ENCODE measurements at regions not wholly inside any gene's neighbourhood (a gene's known extent, or its start where the extent isn't known, plus 50 kb on each side); places are given as distances from the start of the nearest gene placed in this dataset.
"Not testable (repeated sequence)": the region's sequence is repeated elsewhere in the genome, so short reads cannot be mapped to it uniquely, and the experiment has no call there.

- no peak for DNase-seq
Observed at GRCh38 chr6:4491501-4492260, 284.5 kb upstream of the CDYL start.

GRCh38 chr6:4489538-4489937, 286.7 kb upstream of the CDYL start:
- DNase-seq: no peak

DNA sequence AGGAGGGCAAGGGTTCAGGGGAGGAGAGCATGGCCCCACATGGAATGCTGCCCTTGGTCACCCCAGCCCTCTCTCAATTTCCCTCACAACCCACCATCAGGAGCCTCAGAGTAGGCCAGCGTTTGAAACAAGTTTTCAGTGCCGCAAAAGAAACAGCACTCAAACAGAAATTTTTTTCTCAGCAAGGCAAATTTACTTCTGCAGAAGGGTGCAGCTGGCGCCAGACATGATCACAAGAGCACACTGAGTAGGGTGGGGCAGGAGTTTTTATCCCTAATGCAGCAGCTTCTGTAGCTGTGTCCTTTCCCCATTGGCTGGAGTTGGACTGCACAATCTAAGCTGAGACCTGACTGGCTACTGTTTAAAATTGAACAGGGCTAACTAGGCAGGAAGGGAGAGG, 287.8 kb upstream of the CDYL start:
- no peak for DNase-seq

DNA sequence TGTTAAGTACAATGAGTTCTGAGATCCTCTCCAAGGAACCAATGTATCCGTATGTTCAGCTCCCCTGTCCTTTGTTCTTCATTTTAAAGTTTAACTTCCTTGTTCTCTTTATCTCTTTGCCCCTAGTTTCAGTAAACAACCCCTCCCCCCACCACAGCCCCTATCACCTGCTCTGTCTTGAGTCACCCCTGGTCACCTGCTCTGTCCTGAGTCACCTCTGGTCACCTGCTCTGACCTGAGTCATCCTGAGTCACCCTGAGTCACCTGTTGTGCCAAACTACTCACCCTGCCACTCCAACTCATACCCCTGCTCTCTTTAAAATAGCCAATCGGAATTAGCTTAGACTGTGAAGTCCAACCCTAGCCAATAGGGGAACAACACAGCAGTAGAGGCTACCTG, 288.7 kb upstream of the CDYL start:
- no peak for DNase-seq

GRCh38 chr6:4486568-4487315, 289.5 kb upstream of the CDYL start:
- no peak for DNase-seq

- DNase-seq: no peak
Observed at GRCh38 chr6:4485735-4486134, 290.5 kb upstream of the CDYL start.

DNA sequence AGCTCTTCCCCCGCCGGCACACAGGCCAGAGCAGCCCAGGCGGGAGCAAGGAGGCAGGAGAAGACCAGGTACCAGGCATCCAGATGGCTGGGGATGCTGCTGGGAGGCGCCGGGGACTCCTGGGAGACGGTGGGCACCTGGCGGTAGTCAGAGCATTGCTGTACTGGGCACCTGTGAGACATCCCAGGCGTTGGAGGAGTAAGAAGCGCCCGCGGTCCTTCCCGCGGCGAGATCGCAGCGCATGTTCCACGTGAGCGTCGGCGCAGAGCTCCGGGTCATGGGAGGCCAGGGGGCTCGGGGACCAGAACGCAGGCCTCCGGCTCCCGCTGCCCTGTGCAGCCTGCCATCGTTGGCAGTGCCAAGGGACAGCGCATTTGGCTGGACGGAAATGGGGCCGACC, 293.7 kb upstream of the CDYL start:
- DNase-seq: no peak

GRCh38 chr6:4480788-4481735, 295.1 kb upstream of the CDYL start:
- no peak for DNase-seq

DNA sequence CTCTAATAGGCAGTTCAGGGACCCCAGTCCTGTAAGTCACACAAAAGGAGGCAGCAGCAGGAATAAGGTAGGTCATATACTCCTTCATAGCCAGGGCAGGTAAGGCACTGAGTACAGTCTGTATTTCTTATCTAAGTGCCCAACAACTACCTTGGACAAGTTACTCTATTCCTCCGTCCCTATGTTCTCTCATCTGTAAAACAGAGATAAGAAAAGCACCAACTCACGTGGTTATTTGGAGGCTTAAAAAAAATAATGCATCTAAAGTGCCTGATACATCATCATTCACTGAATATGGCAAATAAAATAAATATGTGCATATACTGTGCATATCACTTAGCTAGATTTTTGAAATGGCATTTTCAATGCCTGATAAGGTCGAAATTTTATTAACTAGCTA, 298.1 kb upstream of the CDYL start:
- no peak for DNase-seq

DNA sequence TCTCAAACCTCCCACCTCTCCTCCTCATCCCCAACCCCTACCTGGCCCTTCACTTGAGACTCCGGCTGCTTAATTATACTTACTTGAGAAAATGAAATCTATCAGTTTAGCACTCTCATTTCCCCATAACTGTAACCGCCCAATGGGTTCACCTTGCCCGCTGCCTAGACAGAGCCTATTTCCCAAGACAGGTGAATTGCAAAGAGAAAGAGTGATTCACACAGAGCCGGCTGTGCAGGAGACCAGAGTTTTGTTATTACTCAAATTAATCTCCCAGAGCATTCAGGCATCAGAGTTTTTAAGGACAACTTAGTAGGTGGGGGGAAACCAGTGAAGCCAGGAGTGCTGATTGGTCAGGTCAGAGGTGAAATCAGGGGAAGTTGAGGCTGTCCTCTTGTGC, 301.4 kb upstream of the CDYL start:
- DNase-seq: no peak

DNA sequence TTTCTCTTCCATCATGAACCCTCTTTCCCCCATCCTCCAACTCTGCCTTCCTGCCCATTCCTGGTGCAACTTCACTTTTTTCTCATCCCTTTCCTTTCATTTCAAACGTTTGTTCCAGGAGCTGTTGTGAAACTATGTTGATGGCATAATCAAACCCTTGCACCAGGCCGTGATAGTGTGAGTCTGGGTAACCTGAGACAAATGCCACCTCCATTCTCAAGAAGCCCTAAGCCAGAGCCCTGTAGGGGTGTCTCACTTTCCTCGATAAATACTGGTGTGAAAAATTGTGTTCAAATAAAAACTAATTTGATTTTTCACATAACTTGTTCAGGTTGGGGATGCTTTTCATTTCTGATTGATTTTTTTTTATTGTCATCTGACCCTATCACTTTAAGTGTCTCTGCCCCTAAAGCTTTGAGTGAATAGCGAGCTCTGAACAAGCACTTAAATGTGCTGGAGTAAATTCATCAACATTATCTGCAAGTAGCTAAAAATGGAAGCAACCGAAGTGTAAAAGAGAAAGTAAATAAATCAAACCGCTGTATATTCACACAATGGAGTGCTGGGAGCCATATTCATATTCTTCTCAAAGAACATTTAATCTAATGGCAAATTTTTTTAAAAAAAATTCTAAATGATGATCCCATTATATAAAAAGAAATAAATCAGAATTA, 303.1 kb upstream of the CDYL start:
- DNase-seq: no peak

DNA sequence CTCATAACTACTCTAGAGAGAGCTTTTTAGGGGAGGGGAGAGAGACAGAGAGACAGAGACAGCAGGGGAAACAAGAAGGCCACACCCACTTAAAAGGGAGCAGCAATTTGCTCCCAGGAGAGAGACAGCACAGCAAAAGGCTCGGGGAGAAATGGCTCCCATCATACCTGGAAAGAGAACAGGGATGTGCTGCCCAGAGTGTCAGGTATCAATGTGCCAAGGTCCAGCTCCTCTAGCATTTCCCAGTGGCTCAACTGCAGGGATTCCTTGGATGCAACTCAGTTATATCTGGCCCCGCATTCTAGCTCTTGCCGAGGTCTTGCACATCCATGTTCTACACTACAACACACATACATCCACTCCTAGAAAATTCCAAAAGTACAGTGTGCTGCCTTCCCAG, 304.0 kb upstream of the CDYL start:
- DNase-seq: no peak

GRCh38 chr6:4471515-4471914, 304.7 kb upstream of the CDYL start:
- not testable (repeated sequence) for DNase-seq

DNA sequence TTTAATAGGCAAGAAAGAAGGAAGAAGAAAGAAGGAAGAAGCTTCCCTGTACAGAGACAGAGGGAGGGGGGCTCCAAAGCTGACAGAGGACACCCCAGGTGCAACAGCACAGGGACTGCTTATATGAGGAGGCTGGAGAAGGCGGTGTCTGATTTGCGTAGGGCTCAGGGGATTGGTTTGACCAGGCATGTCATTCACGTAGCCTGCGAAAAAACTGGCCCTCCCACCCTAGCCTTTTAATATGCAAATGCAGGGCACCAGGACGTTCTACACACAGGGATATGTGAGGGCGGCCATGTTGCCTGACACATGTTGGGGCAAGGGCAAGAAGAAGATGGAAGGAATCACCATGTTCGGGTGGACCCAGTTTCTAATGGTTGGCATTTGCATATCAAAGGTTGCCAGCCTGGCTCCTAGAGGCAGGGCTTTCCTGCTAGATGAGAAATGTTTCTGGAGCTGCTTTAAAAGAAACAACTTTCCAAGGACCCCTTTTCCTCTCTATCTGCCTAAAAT, 305.4 kb upstream of the CDYL start:
- DNase-seq: no peak

- no peak for DNase-seq
Observed at GRCh38 chr6:4466769-4467480, 309.3 kb upstream of the CDYL start.

DNA sequence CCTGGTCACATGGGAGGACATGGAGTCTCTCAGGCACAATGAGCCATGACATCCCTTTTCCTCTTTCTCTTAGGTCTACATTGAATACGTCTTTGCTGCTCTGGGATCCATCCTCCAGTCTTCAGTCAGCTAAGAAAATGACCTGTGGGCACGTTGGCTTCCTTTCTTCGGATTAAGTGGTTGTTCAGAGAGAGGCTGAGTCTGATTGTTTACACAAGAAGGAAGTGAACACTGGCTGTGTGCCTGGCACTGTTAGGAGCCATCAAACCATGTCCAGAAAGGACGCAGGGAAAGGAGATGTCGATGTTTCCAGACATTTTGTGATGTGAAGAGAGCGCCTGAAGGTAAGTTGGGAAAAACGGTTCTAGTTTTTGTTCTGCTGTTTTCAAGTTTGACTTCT, 309.9 kb upstream of the CDYL start:
- no peak for DNase-seq

DNA sequence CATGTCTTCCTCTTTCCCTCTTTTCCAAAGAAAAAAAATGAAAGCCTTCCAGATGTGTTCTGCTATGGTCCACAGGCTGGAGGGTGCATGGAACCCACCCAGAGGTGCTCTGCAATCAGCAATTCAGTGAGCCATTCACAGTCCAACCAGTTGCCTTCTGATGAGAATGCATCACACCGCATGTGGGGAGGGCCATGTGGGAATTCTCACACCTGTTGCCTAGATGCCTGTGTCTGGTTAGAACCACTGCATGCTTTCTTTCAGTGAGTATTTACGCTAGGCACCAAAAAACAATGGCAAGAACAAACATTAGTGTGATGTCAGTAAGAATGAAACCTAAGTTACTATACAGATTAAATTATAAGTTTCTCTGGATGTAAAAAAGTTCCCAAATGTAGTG, 311.6 kb upstream of the CDYL start:
- no peak for DNase-seq

- DNase-seq: no peak
Observed at GRCh38 chr6:4463236-4463635, 313.0 kb upstream of the CDYL start.

DNA sequence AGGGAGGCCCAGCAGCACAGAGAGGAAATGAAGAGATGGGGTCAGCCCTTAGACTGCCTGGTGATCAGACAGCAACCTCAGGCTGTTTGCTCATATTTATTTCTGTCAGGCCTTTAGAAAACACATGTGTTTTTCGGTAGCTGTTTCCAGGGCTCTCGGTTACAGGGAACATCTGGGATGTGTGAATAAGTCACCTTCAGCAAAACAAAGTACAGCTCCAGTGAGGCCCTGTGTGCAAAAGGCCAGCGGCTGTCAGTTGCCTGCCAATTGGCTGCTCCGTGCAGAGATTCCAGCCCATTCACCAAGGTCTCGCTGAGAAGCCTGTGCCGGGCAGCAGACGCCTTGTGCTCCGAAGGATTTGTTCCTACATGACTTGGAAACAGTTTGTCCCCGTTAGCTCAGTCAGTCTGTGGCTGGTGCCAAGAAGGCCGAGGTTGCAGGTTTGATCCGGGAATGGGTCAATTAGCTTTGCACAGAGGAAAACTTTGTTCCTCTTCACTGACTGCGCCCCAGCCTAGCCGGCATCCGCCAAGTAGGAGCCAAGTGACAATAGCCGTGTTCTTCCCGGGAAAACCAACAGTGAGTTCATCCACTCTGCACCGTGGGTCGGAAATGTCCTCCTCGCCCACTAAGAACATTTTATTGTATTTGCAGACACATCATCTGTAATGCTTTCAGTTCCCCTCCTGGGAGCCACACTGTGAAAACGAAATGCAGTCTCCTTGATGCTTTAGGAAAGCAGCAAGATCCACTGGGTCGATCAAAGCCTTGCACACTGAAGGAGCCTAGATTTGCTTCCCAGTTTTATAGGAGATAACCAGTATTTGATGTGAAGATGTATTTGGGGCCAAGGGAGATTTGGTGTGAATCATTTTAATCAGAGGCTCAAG, 315.4 kb upstream of the CDYL start:
- DNase-seq: peak; percentile 36

DNA sequence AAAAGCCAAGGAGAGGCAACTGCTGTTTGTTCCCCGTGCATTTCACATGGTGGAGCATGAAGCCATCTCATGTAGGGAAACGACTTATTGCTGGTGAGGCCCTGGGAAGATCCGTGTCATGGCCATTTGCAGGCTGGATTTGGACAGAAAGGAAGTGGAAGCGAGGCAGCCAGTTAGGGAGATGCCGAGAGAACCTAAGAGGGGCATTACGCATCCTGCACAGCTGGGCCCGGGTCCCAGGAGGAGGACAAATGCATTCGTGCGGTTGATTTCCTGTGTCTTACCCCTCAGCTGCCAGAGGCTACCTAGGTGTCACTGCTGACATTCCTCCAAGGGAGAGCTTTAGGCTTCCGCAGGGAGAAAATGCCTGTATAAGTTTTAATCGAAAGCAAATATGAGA, 316.2 kb upstream of the CDYL start:
- DNase-seq: no peak

DNA sequence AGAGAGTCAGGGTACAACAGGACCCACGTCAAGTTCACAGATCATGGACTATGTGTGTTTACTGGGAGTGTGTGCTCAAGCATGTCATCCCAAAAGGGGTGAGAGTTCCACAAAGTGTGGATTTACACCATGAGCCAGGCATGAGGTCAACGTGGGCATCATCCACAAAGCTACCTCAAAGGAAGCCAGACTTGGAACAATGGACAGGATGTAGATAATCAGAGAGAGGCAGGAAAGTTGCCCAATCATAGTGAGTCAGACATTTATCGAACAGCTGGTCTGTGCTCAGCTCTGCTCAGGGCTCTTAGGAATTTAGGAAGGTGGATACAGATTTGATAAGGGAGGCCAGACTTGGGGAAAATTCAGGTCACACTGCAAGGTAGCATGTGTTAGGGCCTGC, 317.2 kb upstream of the CDYL start:
- DNase-seq: peak; percentile 79
